Suprapubic skin (tissue), 3 donors: ENCODE measurements at regions not wholly inside any gene's neighbourhood (a gene's known extent, or its start where the extent isn't known, plus 50 kb on each side); places are given as distances from the start of the nearest gene placed in this dataset.

Source experiments
- EP300 ChIP-seq: sonication (generic); formaldehyde crosslinking; IDR thresholded peaks from one replicate; pipeline ENCODE4 v1.6.1; 2017; ENCODE audit warnings: antibody characterized with exemption
- TF ChIP-seq, protein P1 (sequence below), 2 donors: fragments of 200-600 bp in 1 of 2; fragments of 450-650 bp in 1 of 2; sonication (generic) in 1 of 2; IDR thresholded peaks; one replicate each; pipeline ENCODE4 v1.5.1; 2016 to 2019; ENCODE audit warnings: antibody characterized with exemption in 2 of 2, mild to moderate bottlenecking in 1 of 2, moderate library complexity in 1 of 2

DNA sequence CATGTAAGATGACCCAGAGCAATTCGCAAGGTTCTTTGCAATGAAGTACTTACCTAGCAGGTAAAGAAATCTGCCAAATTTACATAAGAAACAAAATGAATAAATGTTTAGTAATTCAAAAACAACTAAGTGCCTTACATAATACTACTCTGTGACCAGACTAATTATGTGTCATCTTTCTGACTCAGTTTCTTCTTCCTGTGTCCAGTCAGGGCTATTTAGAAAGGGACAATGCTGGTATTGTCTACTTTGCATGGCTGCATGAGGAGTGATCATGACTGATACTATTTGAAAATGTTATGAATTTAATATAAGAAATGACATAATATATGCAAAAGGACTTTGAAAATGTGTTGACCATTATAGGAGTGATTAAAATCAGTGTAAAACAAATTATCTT lies 210.0 kb downstream of the TMEM161B start:
- no peak for TF ChIP-seq EP300
- TF ChIP-seq, protein P1, sequence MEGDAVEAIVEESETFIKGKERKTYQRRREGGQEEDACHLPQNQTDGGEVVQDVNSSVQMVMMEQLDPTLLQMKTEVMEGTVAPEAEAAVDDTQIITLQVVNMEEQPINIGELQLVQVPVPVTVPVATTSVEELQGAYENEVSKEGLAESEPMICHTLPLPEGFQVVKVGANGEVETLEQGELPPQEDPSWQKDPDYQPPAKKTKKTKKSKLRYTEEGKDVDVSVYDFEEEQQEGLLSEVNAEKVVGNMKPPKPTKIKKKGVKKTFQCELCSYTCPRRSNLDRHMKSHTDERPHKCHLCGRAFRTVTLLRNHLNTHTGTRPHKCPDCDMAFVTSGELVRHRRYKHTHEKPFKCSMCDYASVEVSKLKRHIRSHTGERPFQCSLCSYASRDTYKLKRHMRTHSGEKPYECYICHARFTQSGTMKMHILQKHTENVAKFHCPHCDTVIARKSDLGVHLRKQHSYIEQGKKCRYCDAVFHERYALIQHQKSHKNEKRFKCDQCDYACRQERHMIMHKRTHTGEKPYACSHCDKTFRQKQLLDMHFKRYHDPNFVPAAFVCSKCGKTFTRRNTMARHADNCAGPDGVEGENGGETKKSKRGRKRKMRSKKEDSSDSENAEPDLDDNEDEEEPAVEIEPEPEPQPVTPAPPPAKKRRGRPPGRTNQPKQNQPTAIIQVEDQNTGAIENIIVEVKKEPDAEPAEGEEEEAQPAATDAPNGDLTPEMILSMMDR (IDR thresholded peaks at IDR 0.05) = no peak
